ENCODE measurements at regions not wholly inside any gene's neighbourhood (a gene's known extent, or its start where the extent isn't known, plus 50 kb on each side); places are given as distances from the start of the nearest gene placed in this dataset.

DNA sequence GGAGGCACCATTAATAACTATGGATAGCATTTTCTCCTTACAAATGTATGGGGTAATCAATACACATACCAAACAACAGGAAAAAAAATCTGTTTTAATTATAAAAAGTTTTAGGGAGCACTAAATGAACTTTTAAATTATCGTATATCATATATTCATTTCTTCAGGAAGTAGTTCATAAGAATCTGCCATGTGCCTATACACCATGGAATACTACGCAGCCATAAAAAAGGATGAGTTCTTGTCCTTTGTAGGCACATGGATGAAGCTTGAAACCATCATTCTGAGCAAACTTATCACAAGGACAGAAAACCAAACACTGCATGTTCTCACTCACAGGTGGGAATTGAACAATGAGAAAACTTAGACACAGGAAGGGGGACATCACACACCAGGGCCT lies 162.1 kb upstream of the RASA1 start:
- Histone ChIP-seq H3K79me2 (ENCODE audit: control insufficient read depth, insufficient read depth, low read length) (no peaks in the 10 kb centered on the region), H3K4me3 (replicated peaks in 1 of 4; ENCODE audit: control extremely low read depth in 1 of 4, insufficient read depth in 1 of 4, low read depth in 3 of 4, low read length in 4 of 4) (no peak overlapping the region), H4K20me1 (ENCODE audit: control insufficient read depth, extremely low read depth, insufficient read depth, low read length) (no peaks in the 10 kb centered on the region), H3K4me2 (ENCODE audit: extremely low read depth, insufficient read depth, low read length) (no peak overlapping the region), H3K9ac (ENCODE audit: insufficient read depth, low read length) (no peak overlapping the region), H2AFZ (ENCODE audit: low read length) (no peak overlapping the region), H3K4me1 (ENCODE audit: control insufficient read depth, extremely low read depth, insufficient read depth, low read length) (no peaks in the 10 kb centered on the region), H3K27ac (ENCODE audit: insufficient read depth, low read length) (no peak overlapping the region), H3K36me3 (ENCODE audit: control insufficient read depth, insufficient read depth, low read length) (no peaks in the 10 kb centered on the region), H3K9me3 (ENCODE audit: control insufficient read depth, insufficient read depth, low read depth, low read length) (no peaks in the 10 kb centered on the region), H3K27me3 (ENCODE audit: control insufficient read depth, insufficient read depth, low read length) (no peaks in the 10 kb centered on the region)
- TF ChIP-seq, protein P1, sequence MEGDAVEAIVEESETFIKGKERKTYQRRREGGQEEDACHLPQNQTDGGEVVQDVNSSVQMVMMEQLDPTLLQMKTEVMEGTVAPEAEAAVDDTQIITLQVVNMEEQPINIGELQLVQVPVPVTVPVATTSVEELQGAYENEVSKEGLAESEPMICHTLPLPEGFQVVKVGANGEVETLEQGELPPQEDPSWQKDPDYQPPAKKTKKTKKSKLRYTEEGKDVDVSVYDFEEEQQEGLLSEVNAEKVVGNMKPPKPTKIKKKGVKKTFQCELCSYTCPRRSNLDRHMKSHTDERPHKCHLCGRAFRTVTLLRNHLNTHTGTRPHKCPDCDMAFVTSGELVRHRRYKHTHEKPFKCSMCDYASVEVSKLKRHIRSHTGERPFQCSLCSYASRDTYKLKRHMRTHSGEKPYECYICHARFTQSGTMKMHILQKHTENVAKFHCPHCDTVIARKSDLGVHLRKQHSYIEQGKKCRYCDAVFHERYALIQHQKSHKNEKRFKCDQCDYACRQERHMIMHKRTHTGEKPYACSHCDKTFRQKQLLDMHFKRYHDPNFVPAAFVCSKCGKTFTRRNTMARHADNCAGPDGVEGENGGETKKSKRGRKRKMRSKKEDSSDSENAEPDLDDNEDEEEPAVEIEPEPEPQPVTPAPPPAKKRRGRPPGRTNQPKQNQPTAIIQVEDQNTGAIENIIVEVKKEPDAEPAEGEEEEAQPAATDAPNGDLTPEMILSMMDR (conservative IDR thresholded peaks at IDR 0.05 in 1 of 2, IDR thresholded peaks at IDR 0.05 in 1 of 2; ENCODE audit: low read depth in 1 of 2, low read length in 2 of 2), result no peak
- no peak for TF ChIP-seq EZH2 (IDR thresholded peaks at IDR 0.05; ENCODE audit: low read length, missing control alignments)
- DNase-seq (ENCODE audit: low read depth in 2 of 2), result no peak

DNA sequence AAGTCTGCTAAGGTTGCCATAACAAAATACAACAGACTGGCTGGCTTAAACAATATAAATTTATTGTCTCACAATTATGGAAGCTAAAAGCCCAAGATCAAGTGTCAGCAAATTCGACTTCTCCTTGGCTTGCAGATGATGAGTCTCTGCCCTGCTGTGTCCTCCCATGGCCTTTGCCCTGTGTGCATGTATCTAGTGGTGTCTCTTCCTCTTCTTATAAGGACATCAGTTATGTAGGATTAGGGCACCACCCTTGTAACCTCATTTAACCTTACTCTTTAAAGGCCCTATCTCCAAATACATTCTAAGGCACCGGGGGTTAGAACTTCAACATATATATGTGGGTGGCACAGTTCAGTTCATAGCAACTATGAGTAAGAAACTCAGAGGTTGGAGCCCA lies 157.9 kb upstream of the RASA1 start:
- Histone ChIP-seq H3K79me2 (ENCODE audit: control insufficient read depth, insufficient read depth, low read length) (no peaks in the 10 kb centered on the region), H3K27ac (ENCODE audit: insufficient read depth, low read length) (no peak overlapping the region)

DNA sequence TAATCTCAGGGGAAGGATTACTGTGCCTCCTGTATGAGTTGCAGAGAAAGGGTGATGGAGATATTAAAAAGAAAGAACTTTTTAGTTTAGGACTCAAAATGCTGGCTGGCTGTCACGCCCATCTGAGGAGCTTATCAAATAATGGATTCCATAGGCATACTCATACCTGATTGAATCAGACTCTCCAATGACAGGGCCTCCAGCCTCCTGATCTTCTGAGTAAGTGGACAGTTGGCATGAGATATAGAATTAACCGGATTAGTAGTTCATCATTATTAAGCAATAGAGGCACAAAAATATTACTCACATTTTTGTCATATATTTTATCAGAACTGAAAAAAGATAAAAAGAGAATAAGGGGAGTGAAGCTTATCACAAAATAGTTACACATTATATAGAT lies 157.0 kb upstream of the RASA1 start:
- Histone ChIP-seq H4K20me1 (ENCODE audit: control insufficient read depth, extremely low read depth, insufficient read depth, low read length) (no peaks in the 10 kb centered on the region), H3K4me3 (replicated peaks in 1 of 4; ENCODE audit: control extremely low read depth in 1 of 4, insufficient read depth in 1 of 4, low read depth in 3 of 4, low read length in 4 of 4) (no peak overlapping the region)
- DNase-seq (ENCODE audit: low read depth in 2 of 2), result no peak

More for the DNA sequence above, 157.9 kb upstream of the RASA1 start:
- Histone ChIP-seq H2AFZ (ENCODE audit: low read length) (no peak overlapping the region), H3K36me3 (ENCODE audit: control insufficient read depth, insufficient read depth, low read length) (no peaks in the 10 kb centered on the region), H3K4me2 (ENCODE audit: extremely low read depth, insufficient read depth, low read length) (no peak overlapping the region), H4K20me1 (ENCODE audit: control insufficient read depth, extremely low read depth, insufficient read depth, low read length) (no peaks in the 10 kb centered on the region), H3K4me3 (replicated peaks in 1 of 4; ENCODE audit: control extremely low read depth in 1 of 4, insufficient read depth in 1 of 4, low read depth in 3 of 4, low read length in 4 of 4) (no peak overlapping the region), H3K27me3 (ENCODE audit: control insufficient read depth, insufficient read depth, low read length) (no peaks in the 10 kb centered on the region), H3K4me1 (ENCODE audit: control insufficient read depth, extremely low read depth, insufficient read depth, low read length) (no peaks in the 10 kb centered on the region), H3K9me3 (ENCODE audit: control insufficient read depth, insufficient read depth, low read depth, low read length) (no peaks in the 10 kb centered on the region), H3K9ac (ENCODE audit: insufficient read depth, low read length) (no peak overlapping the region)
- TF ChIP-seq, protein P1 (conservative IDR thresholded peaks at IDR 0.05 in 1 of 2, IDR thresholded peaks at IDR 0.05 in 1 of 2; ENCODE audit: low read depth in 1 of 2, low read length in 2 of 2), result no peak
- TF ChIP-seq EZH2 (IDR thresholded peaks at IDR 0.05; ENCODE audit: low read length, missing control alignments), result no peak
- DNase-seq (ENCODE audit: low read depth in 2 of 2), result no peak

More for the DNA sequence above, 157.0 kb upstream of the RASA1 start:
- H3K4me1 ChIP-seq (ENCODE audit: control insufficient read depth, extremely low read depth, insufficient read depth, low read length), result no peaks in the 10 kb centered on the region
- no peaks in the 10 kb centered on the region for H3K79me2 ChIP-seq (ENCODE audit: control insufficient read depth, insufficient read depth, low read length)
- TF ChIP-seq, protein P1 (conservative IDR thresholded peaks at IDR 0.05 in 1 of 2, IDR thresholded peaks at IDR 0.05 in 1 of 2; ENCODE audit: low read depth in 1 of 2, low read length in 2 of 2), result no peak
- TF ChIP-seq EZH2 (IDR thresholded peaks at IDR 0.05; ENCODE audit: low read length, missing control alignments), result no peak
- H3K36me3 ChIP-seq (ENCODE audit: control insufficient read depth, insufficient read depth, low read length), result no peaks in the 10 kb centered on the region
- no peak overlapping the region for H3K4me2 ChIP-seq (ENCODE audit: extremely low read depth, insufficient read depth, low read length)
- H3K27ac ChIP-seq (ENCODE audit: insufficient read depth, low read length), result no peak overlapping the region
- H3K27me3 ChIP-seq (ENCODE audit: control insufficient read depth, insufficient read depth, low read length), result no peaks in the 10 kb centered on the region
- H2AFZ ChIP-seq (ENCODE audit: low read length), result no peak overlapping the region
- no peak overlapping the region for H3K9ac ChIP-seq (ENCODE audit: insufficient read depth, low read length)
- H3K9me3 ChIP-seq (ENCODE audit: control insufficient read depth, insufficient read depth, low read depth, low read length), result no peaks in the 10 kb centered on the region
